Heart left ventricle (tissue), 16 donors: ENCODE measurements at regions not wholly inside any gene's neighbourhood (a gene's known extent, or its start where the extent isn't known, plus 50 kb on each side); places are given as distances from the start of the nearest gene placed in this dataset.

Experiments used
- ATAC-seq, 4 donors: fragments of 200-7000 bp; cut with Tn5 transposase; one replicate each; pipeline ENCODE4 v1.9.1; 2020 to 2022; ENCODE audit warnings: moderate library complexity in 4 of 4, mild to moderate bottlenecking in 3 of 4, moderate number of reproducible peaks in 1 of 4
- DNase-seq, 5 donors: peaks; one replicate each; pipeline ENCODE4 v3.0.0-alpha.2; 2020
- H3K27ac ChIP-seq, 12 donors: fragments of 200-600 bp; sonication (generic) in 4 of 12; one replicate each; pipeline versions ENCODE4 v1.5.0 to v1.8.0; 2016 to 2022; ENCODE audit warnings: mild to moderate bottlenecking in 2 of 12
- H3K27me3 ChIP-seq, 9 donors: fragments of 200-600 bp; sonication (generic) in 2 of 9; one replicate each; pipeline versions ENCODE4 v1.5.1 to v1.8.0; 2016 to 2022; ENCODE audit warnings: mild to moderate bottlenecking in 3 of 9
- H3K36me3 ChIP-seq, 9 donors: fragments of 200-600 bp; sonication (generic) in 2 of 9; one replicate each; pipeline versions ENCODE4 v1.5.0 to v1.8.0; 2018 to 2022; ENCODE audit warnings: mild to moderate bottlenecking in 2 of 9
- H3K4me1 ChIP-seq, 12 donors: fragments of 200-600 bp; sonication (generic) in 4 of 12; one replicate each; pipeline versions ENCODE4 v1.5.0 to v1.8.0; 2016 to 2022; ENCODE audit warnings: mild to moderate bottlenecking in 3 of 12
- H3K4me3 ChIP-seq, 12 donors: fragments of 200-600 bp; sonication (generic) in 4 of 12; one replicate each; pipeline versions ENCODE4 v1.5.0 to v1.8.0; 2017 to 2022; ENCODE audit warnings: mild to moderate bottlenecking in 9 of 12, moderate library complexity in 4 of 12
- H3K9me3 ChIP-seq, 12 donors: fragments of 200-600 bp; sonication (generic) in 4 of 12; one replicate each; pipeline versions ENCODE4 v1.5.0 to v1.8.0; 2016 to 2022; ENCODE audit warnings: mild to moderate bottlenecking in 1 of 12
- CTCF ChIP-seq, 12 donors: fragments of 200-600 bp; sonication (generic) in 4 of 12; IDR thresholded peaks; one replicate each; pipeline versions ENCODE4 v1.5.0 to v1.8.0; 2018 to 2022; ENCODE audit warnings: antibody characterized with exemption in 12 of 12, mild to moderate bottlenecking in 5 of 12
- POLR2A ChIP-seq, 2 donors: fragments of 450-650 bp; IDR thresholded peaks; one replicate each; pipeline ENCODE4 v1.6.1; 2017; ENCODE audit warnings: antibody characterized with exemption in 2 of 2, mild to moderate bottlenecking in 2 of 2, moderate library complexity in 2 of 2
- WGBS, 4 donors: extraction: QIAGEN DNeasy Blood & Tissue Kit in 2 of 4; methylation state at CpG; one replicate each; pipeline versions ENCODE4 v1.1.5 to v1.1.7; 2013 to 2018; 5-methylcytosine and 5-hydroxymethylcytosine counted together
- intact Hi-C, 10 donors: fragments of 100-400 bp; cut with DNase I; formaldehyde crosslinking; loops; one replicate each; pipeline versions ENCODE4 v1.11.1 to v1.14.2; 2022
- donor health status: ischemic (EF 13 %, LVEDD 7.1; RV severe dilation, severe dysfunction).
- donor health status: healthy with polysubstance abuse.
- donor health status: DM: no; HTN: yes; CAD: no.
- donor health status: DM: no; HTN: no; CAD: no.
- donor health status: ischemic (EF 25% LVEDD 6.9; RV normal size, moderate dysfunction).
- donor health status: ischemic (EF 25% LVEDD 5.7; RV mildly dilated, moderate dysfunction).
- donor health status: healthy.
- donor health status: DM: yes; HTN: yes; CAD: no.
- donor health status: ischemic (EF 35%, LVEDD 5.7; RV mildly dilated, moderate dysfunction).
- donor health status: nonischemic (EF 11% LVEDD 7.7; RV severe dilation, severe dysfunction).
- donor health status: DM: yes; HTN: yes; CAD: no.
- donor health status: PGD.
- donor health status: ischemic (EF 29% LVEDD 5.4; RV normal size, mild dysfunction).
- donor health status: nonischemic (EF 23%, LVEDD 6.1; RV moderate dilation, normal function).

- 78 to 83% (median 79%) methylated on average over 17 of the region's 17 CpGs for WGBS, 4 donors
- ATAC-seq: no peak
- Histone ChIP-seq H3K4me3 (no peak overlapping the region), H3K27ac (no peak overlapping the region), H3K9me3 (no peaks in the 10 kb centered on the region), H3K4me1 (peaks cover 0 to 4% (median 0%) of the 10 kb centered on the region in 12 donors), H3K27me3 (peaks cover 0 to 5% (median 0%) of the 10 kb centered on the region in 9 donors), H3K36me3 (no peaks in the 10 kb centered on the region)
- no peak for DNase-seq
- intact Hi-C loops: loop anchor here in 1 of 10 donors (10.0 kb wide), 1 partner anchor 145 kb away; no protein-coding TSS in a partner anchor
- no peak for TF ChIP-seq CTCF (IDR thresholded peaks at IDR 0.05)
Observed at GRCh38 chr3:72109327-72110259, 324.6 kb upstream of the PROK2 start.

GRCh38 chr3:72105306-72105705 lies 320.4 kb upstream of the PROK2 start:
- intact Hi-C loops: loop anchor here in 1 of 10 donors (10.0 kb wide), 1 partner anchor 149 kb away; no protein-coding TSS in a partner anchor
- no peaks in the 10 kb centered on the region for H3K36me3 ChIP-seq
- DNase-seq (no peak), ATAC-seq (no peak)
- no peaks in the 10 kb centered on the region for H3K9me3 ChIP-seq
- H3K27me3 ChIP-seq: peaks cover 0 to 26% (median 3%) of the 10 kb centered on the region in 9 donors
- H3K4me3 ChIP-seq: no peak overlapping the region
- no peak overlapping the region for H3K27ac ChIP-seq
- H3K4me1 ChIP-seq: peaks cover 0 to 27% (median 14%) of the 10 kb centered on the region in 12 donors
- 61 to 75% (median 69%) methylated on average over 6 of the region's 6 CpGs for WGBS, 4 donors
- TF ChIP-seq CTCF (IDR thresholded peaks at IDR 0.05): no peak
- TF ChIP-seq POLR2A (IDR thresholded peaks at IDR 0.05): no peak

- Histone ChIP-seq H3K27ac (peak overlapping the region in 1 of 12 donors; percentile 60), H3K4me3 (no peak overlapping the region), H3K9me3 (no peaks in the 10 kb centered on the region), H3K36me3 (no peaks in the 10 kb centered on the region), H3K4me1 (peaks cover 0 to 44% (median 14%) of the 10 kb centered on the region in 12 donors), H3K27me3 (peaks cover 0 to 26% (median 3%) of the 10 kb centered on the region in 9 donors)
- no peak for TF ChIP-seq POLR2A (IDR thresholded peaks at IDR 0.05)
- no peak for TF ChIP-seq CTCF (IDR thresholded peaks at IDR 0.05)
- intact Hi-C loops: loop anchor here in 1 of 10 donors (10.0 kb wide), 1 partner anchor 153 kb away; no protein-coding TSS in a partner anchor
- ATAC-seq (peak in 3 of 4 donors; percentile 22 to 70 (median 56)), DNase-seq (no peak)
- WGBS, 4 donors: 55 to 68% (median 61%) methylated on average over 5 of the region's 5 CpGs
Observed at GRCh38 chr3:72102112-72102616, 317.2 kb upstream of the PROK2 start.

- DNase-seq (no peak), ATAC-seq (peak in 1 of 4 donors; percentile 15)
- Histone ChIP-seq H3K27ac (peak overlapping the region in 1 of 12 donors; percentile 88), H3K4me1 (peaks cover 0 to 44% (median 14%) of the 10 kb centered on the region in 12 donors), H3K36me3 (no peaks in the 10 kb centered on the region), H3K4me3 (no peak overlapping the region), H3K27me3 (peaks cover 0 to 26% (median 3%) of the 10 kb centered on the region in 9 donors), H3K9me3 (no peaks in the 10 kb centered on the region)
- intact Hi-C loops: loop anchor here in 1 of 10 donors (10.0 kb wide), 1 partner anchor 153 kb away; no protein-coding TSS in a partner anchor
- 22 to 31% (median 29%) methylated on average over 6 of the region's 6 CpGs for WGBS, 4 donors
- no peak for TF ChIP-seq CTCF (IDR thresholded peaks at IDR 0.05)
- TF ChIP-seq POLR2A (IDR thresholded peaks at IDR 0.05): no peak
Observed at GRCh38 chr3:72101494-72101893, 316.5 kb upstream of the PROK2 start.
